ENCODE measurements at regions not wholly inside any gene's neighbourhood (a gene's known extent, or its start where the extent isn't known, plus 50 kb on each side); places are given as distances from the start of the nearest gene placed in this dataset.
"Not testable (repeated sequence)": the region's sequence is repeated elsewhere in the genome, so short reads cannot be mapped to it uniquely, and the experiment has no call there.

DNA sequence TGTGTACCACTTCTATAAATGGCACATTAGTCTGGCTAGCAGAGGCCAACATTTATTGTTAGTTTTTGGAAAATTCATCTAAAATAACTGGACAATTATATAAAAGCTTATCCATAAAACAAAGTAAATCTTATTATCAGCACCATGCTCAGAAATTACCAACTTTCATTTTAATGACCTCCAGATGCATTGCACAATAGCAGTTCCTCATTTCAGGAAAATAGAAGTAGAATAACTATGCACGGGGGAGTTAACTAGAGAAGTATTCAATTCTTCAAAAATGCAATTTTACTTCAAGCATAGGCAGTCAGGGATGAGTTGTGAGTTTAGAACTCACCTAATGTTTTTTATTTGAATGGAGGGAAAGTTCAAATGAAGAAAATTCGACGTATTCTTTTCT lies 1023.5 kb downstream of the PCDH17 start:
- DNase-seq: no peak

DNA sequence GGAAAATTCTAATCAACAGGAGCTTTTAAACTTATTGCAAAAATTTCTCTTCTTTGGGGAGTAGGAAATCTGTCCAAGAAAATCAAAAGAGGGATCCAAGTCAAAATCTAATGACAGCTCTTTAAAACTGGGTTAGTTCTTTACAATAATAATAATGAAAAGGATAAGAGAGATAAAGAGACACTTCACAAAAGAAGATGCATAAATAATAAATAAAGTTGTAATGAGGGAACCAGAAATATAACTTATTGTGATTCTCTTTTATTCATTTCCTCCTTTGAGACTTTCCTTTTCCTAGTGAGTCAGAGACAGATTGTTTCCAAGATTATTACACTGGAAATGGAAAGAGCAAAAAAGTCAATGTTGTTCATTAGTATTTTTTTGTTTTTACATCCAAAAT lies 1029.3 kb downstream of the PCDH17 start:
- DNase-seq: no peak

DNA sequence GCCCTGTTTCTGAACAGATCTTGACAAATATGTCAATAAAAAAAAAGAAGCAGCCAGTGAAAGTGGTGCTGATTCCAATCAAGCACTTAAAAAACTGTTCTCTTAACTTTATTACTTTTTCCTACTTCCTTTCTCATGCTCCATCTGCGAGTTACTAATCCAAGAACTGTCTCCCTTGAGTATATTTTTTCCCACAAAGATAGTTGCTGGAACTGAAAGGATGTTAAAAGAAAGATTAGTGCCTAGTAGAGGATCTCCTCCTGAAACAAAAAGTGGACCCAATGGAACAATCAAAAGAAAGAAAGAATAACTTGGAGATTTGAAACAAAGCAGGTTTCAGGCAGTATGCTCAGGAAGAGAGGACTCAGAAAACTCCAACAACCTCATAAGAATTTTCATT lies 1034.8 kb downstream of the PCDH17 start:
- DNase-seq: no peak

DNA sequence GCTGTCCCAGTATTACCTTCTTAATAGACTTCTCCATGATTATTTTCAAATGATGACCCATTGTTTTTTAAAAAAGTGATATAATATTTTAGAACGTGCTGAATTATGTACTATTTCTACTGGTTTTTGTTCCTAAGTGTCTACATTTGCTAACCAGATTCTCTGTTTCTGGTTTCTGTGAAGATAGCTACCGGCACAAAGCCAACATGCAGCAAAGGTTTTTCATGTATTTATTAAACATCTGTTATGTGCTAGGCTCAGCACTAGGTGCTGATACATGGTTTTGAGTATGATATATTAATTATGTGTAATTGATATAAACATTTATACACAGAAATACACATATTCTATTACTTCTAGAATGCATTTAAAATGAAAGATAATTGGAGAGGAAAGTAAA lies 1035.6 kb downstream of the PCDH17 start:
- DNase-seq: no peak

DNA sequence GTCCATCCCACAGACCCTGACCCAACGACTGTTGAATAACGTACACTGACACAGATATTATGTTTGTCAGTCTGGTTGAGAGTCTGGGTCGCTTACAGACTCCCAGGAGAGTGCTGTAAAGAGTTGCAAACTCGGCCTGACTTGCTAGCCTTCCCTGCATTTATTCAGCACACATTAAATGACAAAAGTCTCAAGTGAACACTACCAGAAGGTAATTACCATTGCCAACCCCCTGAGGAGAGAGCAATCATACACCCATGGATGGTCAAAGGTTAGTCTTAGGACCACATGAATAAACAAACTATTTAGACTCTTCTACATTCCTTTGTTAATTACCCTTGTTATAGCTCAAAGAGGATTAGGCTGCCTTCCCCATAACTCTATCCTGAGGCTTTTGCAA lies 1048.6 kb downstream of the PCDH17 start:
- DNase-seq: no peak

DNA sequence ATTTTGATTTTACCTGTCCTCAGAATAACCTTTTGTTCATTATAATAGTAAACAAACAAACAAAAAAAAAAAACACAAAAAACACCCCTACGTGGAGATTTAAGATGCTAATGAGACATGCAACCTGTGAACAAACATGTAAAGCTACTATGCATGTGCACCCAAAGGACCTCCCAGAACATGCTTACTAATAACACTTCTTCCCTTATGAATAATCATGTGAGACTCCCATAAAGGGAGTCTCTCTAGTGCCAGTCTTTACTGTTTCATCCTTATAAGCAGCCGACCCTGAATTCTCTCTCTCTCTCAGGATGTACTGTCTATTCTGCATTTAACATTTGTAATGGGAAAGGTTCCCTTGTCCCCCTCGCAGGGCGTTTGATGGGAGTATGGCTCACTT lies 1051.1 kb downstream of the PCDH17 start:
- no peak for DNase-seq

DNA sequence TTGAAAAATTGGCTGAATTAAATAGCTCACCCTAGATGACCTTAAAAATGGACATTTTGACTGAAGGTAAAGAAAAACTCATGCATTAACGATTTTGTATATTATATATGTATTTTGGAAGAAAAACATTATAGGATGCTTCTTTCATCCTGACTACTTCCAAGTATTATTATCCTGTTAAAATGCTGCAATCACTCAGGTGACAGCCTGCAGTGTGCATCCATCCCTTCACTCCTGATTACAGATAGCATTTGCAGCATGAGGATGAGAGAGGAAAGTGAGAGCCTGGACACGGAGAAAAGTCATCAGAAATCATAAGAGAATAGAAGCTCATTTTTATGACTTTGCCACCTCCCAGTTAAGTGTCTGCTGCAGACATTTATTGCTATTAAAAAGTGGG lies 1055.6 kb downstream of the PCDH17 start:
- DNase-seq: no peak

DNA sequence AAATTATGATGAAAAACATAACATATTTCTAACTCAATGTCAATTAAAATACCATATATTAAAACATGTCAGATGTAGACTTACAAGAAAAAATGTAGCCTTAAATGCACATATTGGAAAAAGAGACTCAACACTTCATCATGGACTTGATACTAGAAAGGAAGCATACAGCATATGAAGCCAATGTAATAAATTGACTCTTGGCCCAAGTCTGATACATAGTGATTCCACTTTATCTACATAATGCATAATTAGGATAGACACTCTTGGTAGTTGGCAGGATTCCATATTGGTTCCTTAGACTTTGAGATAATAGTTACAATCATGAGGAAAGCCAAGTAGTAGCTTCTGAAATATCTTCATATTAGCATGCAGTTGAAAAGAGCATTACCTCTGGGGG lies 1067.0 kb downstream of the PCDH17 start:
- DNase-seq: no peak

DNA sequence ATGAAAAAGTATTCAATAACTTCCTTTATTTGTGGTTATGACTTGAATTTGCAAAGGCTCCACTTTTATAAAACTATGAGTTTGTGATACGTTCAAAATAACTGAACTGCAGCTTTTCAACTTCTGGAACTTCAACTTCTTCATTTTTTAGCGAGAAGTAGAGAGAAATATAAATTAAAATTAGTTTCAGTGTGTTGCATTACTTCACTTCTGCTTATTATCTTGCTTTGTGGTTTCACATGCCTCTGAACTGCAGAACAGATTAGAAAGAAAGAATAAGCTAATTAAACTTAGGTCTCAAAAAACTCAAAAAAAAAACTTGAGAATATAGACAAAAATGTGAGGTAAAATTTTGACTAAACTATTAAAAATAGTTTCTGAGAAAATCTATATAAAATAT lies 1073.4 kb downstream of the PCDH17 start:
- no peak for DNase-seq

DNA sequence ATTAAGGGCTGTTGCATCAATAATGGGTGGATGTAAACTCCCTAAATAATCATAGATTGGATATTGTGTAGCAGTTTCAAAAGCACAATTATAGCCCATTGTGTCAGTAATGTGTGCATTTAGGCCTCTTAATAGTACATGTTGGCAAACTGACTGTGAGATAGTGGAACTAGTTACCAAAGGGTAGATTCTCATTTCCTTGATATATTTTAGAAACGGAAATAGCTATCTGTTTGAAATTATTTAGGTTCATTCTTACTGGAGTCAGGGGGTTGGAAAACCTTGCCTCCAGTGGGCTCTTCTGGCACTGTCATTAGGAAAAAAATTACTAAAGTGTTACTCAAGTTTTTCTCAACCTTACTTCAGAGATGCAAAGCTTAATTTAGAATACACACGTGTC lies 1074.9 kb downstream of the PCDH17 start:
- no peak for DNase-seq

DNA sequence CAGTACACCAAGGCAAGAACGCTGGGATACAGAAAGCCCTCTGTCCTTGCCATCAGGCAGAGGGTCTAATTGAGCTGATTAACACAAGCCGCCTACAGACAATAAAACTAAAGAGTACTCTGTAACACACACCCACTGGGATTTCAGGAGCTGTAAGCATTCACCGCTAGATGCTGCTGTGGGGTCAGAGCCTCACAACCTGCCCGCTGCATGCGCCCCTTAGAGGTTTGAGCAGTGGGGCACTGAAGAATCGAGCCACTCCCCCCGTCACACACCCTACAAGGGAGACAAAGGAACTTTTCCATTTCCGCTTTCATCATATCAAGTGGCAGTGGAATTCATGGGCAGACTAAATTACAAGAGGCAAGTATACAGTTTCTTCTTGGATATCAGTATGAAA lies 1080.6 kb downstream of the PCDH17 start:
- no peak for DNase-seq

DNA sequence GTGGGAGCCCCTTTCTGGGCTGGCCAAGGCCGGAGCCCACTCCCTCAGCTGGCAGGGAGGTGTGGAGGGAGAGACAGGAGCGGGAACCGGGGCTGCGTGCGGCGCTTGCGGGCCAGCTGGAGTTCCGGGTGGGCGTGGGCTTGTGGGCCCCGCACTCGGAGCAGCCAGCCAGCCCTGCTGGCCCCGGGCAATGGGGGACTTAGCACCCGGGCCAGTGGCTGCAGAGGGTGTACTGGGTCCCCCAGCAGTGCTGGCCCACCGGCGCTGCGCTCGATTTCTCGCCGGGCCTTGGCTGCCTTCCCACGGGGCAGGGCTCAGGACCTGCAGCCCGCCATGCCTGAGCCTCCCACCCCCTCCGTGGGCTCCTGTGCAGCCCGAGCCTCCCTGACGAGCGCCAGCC lies 1082.5 kb downstream of the PCDH17 start:
- not testable (repeated sequence) for DNase-seq

DNA sequence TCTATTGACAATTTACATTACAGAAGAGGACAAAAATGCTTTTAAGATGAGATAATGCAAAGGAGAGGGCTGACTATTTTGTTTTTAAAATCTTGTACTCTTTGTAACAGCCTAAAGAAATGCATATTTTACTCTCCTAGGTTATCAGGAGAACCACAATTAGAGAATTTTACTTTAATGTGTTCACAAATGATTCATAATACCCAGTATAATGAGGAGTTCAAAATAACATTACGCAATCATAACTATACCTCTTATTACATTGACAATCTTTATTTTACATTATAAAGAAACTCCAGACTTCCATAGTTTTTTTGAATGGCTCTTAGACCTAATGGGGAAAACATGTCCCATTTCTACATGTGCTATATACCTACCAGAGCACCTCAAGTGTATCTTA lies 1089.7 kb downstream of the PCDH17 start:
- no peak for DNase-seq

DNA sequence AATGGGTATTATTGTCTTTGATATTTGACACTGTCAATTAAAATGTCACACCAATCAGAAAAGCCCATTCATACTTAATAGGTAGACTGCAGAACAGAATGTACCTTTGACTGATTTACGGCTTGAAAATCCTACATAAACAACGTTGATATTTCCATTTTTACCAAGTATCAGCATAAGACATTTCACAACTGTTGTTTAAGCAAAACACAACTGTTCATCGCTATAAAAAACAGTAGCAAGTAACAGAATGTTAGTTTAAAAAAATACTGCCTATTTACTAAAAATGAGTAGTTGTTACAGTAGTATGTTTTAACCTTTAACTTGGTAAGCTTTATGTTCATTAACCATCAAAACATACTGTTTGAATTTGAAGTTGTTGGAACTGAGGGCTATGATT lies 1096.6 kb downstream of the PCDH17 start:
- no peak for DNase-seq

DNA sequence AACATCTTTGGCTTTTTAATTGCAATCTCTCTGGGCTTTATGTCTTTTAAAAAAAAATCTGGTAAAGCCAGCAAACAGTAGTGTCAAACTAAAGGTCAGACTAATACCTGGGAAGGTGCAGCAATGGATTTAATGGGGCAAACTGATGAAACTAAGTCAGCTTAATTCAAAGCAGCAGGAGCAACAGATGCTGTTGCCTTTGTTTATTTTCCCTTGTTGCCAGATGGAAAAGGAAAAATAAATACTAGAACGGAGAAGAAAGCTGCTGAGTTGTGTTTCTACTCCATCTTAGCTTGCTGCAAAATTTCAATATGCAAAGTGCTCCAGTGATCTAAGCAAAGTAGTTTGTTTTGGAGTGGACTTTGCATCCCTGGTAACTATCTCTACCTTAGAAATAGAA lies 1097.8 kb downstream of the PCDH17 start:
- DNase-seq: no peak

DNA sequence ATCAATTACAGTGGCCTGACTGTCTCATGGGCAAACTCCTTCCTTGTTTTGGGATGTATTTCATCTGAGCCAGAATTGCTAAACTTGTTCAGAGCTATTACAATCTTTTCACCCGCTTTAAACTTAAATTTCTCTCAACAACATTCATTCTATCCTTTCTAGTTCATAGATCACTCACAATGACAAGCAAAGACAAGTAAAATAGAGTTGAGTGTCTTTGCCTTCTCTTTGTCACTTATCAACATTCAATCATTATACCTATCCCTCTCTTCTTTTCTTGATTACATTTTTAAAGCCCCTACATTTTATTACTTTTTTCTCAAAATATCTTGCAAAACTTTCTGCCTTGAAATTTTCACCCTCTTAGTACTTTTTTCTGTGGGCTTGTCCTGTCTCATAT lies 1113.1 kb downstream of the PCDH17 start:
- DNase-seq: no peak

DNA sequence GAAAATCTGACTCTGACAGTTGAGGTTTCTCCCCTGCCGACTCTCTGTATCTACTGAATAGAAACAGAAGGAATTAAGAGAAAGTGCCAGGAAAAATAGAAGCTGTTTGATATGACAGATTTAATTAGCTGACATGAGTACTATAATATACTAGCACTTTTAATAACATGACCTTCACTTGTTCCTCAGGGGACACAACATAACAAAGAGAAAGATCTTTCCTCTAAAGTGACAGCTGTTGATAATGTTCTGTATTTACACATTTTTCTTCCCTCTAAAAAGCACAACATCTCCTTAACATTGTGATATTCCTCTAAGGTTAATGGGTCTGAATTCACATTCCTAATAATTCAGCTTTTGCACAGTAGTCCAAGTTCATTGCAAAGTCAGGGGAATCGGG lies 1136.0 kb downstream of the PCDH17 start:
- no peak for DNase-seq

DNA sequence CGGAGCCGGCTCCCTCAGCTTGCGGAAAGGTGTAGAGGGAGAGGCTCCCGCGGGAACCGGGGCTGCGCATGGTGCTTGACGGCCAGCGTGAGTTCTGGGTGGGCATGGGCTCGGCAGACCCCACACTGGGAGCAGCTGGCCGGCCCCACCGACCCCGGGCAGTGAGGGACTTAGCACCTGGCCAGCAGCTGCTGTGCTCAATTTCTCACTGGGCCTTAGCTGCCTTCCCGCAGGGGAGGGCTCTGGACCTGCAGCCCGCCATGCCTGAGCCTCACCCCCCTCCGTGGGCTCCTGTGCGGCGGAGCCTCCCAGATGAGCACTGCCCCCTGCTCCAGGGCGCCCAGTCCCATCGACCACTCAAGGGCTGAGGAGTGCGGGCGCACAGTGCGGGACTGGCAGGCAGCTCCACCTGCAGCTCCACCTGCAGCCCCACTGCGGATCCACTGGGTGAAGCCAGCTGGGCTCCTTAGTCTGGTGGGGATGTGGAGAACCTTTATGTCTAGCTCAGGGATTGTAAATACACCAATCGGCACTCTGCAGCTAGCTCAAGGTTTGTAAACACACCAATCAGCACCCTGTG lies 1141.8 kb downstream of the PCDH17 start:
- no peak for DNase-seq

DNA sequence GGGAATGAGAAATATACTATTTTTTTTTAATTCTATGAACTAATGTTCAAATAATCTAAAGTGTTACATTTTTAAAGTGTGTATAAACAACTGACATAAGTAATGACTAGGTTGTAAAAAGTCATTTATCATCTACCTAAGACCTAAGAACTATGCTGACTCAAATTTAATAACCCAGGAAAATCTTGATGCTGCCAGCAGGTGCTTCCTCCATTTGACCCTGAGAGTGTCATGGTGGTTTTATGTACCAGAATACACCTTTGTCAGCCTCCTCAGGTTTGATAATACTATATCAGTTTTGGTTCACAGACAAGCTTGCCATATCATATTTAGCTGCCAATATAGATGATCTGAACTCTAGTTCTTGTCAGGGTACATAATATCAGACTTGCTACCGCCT lies 1151.2 kb downstream of the PCDH17 start:
- DNase-seq: no peak

DNA sequence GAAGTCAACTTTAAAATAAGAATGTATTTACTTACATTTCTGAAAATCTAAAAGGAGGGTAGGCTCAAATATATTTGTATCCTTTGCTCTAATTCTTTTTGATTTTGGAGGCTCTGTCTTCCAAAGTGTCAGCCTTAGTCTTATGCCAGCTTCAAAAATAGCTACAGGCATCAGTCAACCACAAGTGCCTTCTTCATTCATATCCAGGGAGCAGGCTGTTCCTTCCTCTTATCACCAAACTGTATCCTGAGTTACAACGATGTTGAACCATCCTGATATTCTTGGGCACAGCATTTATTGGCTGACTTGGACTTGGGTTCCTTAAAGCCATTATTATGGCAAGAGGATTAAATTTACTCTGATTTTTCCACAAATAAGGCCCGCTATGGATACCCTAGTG lies 1161.3 kb downstream of the PCDH17 start:
- no peak for DNase-seq

DNA sequence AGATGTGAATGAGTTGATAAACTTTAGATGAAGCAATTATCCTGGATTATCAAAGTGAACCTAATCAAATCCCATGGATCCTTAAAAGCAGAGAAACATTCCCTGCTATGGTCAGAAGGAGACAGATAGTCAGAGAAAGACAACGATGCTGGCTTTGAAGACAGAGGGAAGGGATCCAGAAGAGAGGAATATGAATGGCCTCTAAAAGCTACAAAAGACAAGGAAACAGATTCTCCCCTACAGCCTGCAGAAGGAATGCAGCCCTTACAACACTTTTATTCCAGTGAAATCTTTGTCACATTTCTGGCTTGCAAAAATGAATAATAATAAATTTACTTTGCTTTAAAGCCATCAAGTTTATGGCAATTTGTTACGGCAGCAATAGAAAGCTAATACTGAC lies 1164.2 kb downstream of the PCDH17 start:
- DNase-seq: no peak

DNA sequence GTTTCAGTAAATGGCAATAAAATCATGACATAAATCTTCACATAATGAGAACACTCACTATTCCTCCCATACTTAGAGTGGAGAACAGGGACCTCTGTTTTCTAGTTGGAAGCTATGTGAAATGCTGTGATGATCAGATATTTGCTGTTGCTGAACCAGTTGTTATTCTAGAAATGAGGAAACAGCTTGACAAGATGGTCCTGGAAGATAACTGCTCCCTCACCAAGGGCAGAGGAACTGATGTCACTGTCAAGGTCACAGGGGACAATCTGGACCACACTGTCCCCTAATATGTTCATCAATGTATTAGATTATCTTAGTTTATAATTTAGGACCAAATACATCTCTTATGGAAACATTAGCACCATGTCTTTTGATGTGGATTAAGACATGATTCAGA lies 1173.3 kb downstream of the PCDH17 start:
- DNase-seq: no peak

DNA sequence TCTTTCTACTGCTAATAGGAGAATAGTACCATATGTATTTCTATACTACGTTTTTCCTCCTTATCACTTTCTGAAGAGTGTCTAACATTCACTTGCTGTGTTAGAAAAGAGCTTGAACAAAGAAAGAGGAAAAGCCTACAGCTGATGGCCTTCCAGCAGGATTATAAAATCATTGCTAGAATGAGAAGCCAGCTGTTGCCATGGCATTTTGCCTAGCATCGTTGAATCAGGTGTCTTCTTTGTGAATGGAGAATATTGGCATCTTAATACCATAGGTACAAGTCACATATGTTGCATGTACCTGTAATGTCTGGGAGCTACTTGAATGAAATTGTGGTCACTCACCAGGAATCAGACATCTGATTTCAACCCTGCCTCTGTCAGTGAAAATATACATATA lies 1174.9 kb downstream of the PCDH17 start:
- DNase-seq: no peak

DNA sequence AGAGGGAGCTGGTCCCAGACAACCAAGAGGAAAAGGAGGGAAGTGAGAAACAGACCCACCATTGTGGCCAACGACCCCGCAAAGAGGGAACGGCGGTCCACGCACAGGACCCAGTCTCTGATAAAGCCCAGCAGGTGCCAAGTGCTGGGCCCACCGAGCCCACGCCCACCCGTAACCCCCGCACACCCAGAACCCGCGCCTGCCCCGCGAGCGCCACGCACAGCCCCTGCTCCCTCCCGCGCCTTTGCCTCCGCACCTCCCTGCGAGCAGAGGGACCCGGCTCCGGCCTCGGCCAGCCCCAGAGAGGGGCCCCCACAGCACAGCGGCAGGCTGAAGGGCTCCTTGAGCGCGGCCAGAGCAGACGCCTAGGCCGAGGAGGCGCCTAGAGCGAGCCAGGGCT lies 1192.2 kb downstream of the PCDH17 start:
- no peak for DNase-seq

DNA sequence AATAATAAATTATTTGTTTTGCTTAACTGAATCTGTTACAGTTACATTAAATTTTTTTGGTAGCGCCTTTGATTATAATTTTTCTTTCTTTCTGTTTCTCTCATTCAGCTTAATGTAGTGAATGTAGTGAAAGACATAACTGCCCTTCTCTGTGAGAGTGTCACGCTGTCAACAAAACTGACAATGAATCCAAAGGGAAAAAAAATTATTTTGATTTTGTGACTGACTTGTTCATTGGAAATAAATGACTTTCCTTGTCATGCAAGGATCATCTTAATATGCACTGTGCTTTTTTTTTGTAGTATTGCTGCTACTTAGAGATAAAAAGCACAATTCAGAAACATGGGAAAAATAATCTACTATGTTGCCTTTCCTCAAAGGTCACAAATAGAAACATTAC lies 1196.4 kb downstream of the PCDH17 start:
- no peak for DNase-seq

DNA sequence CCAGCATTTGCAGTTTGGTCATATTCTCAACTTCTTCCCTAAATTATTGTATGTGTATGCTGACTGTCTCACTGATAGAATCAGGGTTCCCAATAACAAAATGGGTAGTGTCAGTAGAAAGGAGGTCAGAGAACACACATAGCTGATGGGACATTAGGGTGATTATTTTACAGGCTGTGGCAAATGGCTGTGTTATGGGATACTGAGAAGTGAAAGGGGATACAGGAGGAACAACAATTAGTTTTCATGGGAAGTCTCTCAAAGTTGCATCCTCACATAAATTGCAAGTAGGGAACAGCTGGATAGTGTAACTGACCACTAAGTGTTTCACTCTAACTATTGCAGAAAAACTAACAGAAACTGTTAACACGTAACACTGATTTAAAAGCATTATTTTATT lies 1199.3 kb downstream of the PCDH17 start:
- no peak for DNase-seq
